GM21360 (cell line): ENCODE measurements at regions not wholly inside any gene's neighbourhood (a gene's known extent, or its start where the extent isn't known, plus 50 kb on each side); places are given as distances from the start of the nearest gene placed in this dataset.
"Not testable (repeated sequence)": the region's sequence is repeated elsewhere in the genome, so short reads cannot be mapped to it uniquely, and the experiment has no call there.

ENCODE experiments used
- ATAC-seq: cut with Tn5 transposase; IDR thresholded peaks from one replicate; pipeline ENCODE4 v1.9.1; 2021; ENCODE audit warnings: mild to moderate bottlenecking, moderate library complexity; ENCODE audit not compliant: unreplicated experiment

DNA sequence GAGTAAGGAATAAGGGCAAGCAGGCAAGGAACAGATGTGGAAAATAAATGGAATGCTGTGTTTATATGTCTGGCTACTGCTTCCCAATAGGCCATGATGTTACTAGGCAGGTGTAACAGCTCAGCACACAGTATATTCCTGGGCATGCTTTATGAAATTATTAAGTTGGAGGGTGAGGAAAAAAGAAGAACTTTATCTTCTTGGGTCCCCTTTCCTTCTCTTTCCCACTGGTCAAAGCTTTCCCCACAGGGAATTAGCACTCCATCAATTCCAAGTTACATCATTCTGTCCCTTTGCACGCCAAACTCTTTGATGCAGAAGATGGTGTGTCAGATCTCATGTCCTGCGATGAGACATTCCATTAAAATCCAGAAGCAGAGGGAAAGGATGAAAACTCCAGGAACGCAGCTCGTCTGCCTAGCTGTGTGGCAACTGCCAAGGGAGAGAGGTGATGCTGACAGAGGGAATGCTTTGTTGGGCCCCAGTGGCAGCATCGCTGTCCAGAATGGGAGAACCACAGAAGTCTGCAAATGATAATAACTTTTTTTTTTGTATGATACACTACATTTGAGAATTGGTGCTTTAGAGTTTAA, 447.3 kb upstream of the ARRDC3 start:
- ATAC-seq = no peak

DNA sequence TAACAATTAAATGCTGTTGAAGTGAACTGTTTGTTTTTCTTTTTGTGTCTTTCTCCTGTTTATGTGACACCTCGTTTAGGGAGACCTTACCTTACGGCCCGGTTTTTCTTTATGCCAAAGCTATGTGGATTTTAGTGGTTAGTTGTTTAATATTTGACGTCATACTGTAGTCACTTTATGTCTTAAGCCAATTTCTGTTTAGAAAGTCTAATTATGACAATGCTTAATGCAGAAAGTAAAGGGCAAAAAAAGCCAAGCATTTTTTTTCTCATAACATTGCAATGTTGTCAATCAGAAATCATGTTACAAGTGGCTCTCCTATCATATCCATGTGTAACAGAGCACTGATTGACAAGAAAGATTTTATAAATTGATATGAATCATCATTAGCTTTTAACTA, 442.5 kb upstream of the ARRDC3 start:
- no peak for ATAC-seq

DNA sequence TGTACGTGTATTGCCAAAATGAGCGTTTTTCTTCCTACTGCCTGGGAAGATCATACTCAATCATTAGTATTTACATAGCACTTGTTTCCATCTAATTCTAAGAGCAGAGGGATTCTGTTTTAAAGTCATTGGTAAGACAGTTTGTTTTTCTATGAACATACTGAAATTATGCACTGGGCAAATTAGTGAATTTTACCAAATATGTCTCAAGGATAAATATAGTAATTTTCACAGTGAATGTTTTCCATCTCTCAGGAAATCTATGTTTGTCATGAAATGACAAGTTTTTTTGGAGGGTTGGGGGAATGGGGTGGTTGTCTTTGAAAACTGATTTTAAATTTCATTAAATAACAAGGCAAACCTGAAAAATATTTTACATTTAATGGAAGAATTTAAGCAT, 441.3 kb upstream of the ARRDC3 start:
- no peak for ATAC-seq

DNA sequence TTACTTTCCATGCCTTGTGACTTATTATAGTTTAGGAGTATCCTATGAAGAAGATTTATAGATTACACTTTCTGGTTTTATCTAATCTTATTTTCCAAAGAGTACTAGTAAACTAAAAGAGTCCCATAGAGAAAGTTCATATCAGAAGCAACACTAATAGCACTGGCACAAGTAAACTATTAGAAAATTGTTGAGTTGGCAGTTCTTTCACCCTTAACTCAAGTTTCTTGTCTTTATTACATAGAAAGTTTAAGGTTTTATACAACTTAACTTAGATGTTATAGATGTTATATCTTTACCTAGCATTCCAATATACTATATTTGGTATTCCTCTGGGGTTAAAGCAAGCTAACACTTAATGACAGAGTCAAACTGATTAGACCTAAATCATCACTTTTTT, 437.8 kb upstream of the ARRDC3 start:
- ATAC-seq = no peak

DNA sequence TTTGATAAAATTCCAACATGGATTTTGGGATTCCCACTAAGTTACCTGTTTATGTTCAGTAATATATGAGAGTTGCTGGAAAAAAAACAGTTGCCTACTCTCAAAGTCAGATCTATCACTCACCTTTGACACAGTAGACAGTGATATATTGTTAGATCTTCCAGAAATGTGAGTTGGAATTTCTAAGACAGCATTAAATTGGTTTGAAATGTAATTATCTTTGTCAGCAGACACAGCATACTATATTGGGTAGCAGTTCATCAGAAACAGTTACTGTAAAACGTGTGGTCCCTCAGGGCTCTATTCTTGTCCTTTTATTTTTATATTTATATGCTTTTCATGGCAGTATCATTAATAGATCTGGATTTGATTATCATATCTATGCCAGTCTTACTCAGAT, 433.6 kb upstream of the ARRDC3 start:
- no peak for ATAC-seq

DNA sequence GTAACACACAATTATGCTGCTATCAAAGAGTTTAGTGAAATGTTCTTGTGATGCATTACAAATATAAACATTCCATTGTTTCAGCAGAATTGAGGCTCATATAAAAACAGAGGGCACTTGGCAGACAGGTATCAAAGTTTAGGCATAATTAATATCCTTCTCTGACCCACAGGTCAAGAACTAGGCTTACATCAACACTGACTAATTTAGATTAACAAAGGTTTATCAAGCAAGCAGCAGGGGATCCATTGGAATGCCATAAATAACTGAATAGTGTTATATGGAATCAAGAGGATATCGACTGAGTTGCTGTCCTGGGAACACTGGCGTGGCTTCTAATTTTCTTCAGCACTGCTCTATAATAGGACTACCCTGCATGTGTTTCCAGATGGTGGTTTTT, 414.5 kb upstream of the ARRDC3 start:
- ATAC-seq = no peak

DNA sequence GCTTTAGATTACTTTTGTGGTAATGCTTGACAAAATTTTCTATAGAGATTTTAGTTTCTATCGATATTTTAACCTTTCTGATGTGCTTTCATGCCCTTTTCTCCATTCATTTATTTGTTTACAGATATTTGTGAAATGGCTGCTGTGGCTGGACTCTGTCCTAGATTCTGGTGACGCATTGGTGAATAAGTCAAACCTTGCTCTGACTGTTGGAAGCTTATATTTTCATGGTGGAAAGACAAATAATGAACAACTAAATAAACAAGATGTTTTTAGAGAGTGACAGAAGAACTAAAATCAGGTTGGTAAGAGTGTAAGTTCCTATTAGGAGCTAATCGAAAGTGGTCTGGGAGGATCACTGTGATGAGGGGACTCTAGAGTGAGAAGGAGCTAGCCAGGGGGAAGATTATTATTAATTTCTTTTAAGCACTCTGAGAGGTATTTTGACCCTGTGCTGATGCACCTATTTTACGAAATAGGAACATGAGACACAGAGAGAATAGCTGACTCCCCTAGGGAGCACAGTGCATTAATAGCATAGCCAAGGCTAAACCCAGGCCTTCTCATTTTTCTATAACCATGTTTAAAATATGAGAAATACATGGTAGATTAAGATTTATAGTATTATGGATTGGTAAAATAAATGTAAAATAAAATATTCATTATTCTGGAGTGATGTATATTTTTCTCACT, 411.9 kb upstream of the ARRDC3 start:
- ATAC-seq = no peak

DNA sequence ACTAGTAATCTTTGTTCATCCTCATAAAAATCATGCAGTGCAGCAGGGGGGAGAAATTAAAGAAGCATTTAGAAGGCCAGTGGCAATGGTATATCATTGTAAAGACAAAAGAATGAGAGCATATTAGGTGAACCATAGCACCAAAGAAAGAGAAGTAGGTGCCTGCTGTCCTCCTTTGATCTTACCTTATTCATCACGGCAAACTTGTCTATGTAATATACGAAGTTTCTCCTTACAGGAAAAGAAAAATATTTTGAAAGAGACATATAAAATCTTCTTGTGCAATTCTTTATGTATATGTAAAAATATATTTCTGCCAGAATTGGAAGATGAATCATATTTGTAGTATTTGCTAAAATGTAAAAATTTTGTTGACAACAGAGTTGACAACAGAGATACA, 411.3 kb upstream of the ARRDC3 start:
- ATAC-seq = no peak

DNA sequence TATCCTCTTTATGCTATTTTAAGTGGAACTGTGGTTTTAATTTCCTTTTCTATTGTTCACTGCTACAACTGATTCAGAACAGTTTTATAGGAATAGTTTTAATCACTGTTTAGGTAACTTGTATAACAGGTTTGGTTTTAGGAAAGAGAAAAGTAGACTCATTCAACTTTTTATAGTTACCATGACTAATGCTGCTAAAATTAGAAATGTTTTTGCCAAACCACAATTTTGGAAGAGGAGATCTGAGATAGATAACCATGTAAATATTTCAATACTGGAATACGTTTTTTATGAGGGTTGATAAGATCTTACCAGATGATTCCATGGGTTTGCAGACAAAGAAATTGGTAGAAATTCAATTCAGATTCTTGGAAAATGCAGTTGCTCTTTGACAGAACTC, 404.6 kb upstream of the ARRDC3 start:
- no peak for ATAC-seq

DNA sequence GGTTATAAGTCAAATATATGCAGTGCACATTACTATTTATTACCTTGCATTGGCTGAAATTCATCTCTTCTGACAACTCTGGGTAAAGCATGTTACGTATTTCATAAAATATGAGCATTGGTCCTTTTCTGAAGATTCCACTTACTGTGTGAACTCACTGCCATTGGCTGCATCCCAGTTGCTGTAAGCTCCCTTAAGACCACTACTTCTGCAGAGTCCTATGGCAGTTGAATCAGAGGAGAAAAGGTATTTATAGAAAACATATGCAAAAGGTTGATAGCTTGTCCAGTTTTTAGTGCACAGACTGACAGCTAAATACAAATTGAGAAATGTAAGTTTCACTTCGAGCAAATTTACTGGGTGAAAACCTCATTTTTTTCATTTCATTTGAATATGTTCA, 394.6 kb upstream of the ARRDC3 start:
- no peak for ATAC-seq

DNA sequence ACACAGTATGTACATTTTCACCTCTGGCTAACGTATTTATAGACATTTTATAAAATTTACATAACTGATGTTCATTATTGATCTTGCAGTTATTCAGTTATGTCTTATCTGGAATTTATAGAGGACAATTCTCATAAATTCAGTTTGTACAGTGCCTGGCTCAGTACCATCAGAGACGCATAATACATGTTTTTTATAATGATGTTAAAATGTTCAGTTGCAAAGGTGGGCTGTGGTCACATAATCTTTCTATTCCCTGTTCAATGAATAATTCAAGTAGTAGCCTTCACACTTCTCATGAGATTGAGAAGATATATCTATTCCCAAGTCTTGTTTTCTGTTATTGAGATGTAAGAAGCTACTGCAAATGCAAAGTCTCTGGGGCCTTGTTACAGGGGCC, 393.1 kb upstream of the ARRDC3 start:
- no peak for ATAC-seq

DNA sequence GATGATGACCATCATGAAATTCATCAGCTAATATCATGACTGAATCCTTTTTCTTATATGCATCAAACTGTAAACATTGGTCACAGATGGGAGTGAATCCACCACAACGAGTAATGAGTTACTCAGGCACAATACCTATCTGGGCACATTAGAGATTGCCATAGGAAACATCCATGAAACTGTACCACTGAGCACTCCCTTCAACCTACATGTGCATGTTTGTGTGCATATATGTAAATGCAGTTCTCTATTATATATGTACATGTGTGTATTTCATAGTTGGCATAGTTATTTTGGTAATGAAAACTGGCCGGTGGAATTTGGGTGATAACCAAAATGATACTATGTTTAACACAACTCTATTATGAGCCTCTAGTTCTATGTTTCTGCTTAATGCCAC, 387.3 kb upstream of the ARRDC3 start:
- no peak for ATAC-seq

DNA sequence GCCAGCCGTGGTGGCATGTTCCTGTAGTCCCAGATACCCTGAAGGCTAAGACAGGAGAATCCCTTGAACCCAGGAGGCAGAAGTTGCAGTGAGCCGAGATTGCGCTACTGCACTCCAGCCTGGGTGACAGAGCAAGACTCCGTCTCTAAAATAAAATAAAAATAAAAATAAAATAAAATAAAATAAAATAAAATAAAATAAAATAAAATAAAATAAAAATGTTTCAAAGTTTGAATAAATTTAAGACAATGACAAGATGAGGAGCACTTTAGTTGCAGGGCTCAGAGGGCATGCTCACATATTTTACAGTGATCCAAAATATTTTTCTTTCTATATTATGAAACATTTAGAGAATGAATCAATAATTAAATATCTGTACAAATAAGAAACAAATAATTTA, 374.3 kb upstream of the ARRDC3 start:
- ATAC-seq = not testable (repeated sequence)

DNA sequence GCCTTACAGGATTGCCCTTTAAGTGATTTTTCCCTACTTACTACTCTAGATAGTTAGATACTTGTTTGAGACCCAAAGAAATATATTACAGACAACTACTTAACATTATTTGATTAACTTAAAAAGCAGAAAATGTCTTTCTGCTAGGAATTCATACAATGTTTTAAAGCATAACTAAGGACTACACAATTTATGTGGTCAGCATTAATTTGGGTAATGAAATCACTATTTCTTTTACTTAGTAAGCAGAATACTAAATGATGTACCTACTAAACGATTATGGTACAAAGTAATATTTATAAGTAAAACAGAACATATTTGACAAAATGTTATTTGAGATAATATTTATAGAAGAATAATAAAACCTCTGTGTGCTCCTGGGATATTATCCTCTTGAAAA, 371.9 kb upstream of the ARRDC3 start:
- no peak for ATAC-seq

DNA sequence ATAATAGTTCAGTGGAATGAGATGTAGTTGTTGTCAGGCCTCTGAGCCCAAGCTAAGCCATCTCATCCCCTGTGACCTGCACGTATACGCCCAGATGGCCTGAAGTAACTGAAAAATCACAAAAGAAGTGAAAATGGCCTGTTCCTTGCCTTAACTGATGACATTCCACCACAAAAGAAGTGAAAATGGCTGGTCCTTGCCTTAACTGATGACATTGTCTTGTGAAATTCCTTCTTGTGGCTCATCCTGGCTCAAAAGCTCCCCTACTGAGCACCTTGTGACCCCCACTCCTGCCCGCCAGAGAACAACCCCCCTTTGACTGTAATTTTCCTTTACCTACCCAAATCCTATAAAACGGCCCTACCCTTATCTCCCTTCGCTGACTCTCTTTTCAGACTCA, 361.4 kb upstream of the ARRDC3 start:
- ATAC-seq = not testable (repeated sequence)

DNA sequence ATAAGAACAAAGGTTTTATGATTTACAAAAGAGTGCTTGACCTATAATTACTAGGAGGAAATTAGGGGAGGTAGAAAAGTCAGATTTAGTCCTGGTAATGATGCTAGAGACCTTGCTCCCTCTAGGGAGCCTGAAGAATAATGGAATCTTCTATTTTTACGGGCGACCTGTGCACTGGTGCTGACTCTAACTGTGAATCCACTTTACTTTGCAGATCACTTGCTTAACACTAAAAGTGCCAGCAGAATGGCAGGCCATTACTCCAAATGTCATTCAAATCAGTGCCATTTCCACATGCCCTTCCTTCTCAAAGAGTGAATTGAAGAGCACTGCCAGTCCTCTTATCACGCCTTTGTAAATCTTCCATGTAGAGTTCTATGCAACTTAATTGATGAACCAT, 359.4 kb upstream of the ARRDC3 start:
- no peak for ATAC-seq

DNA sequence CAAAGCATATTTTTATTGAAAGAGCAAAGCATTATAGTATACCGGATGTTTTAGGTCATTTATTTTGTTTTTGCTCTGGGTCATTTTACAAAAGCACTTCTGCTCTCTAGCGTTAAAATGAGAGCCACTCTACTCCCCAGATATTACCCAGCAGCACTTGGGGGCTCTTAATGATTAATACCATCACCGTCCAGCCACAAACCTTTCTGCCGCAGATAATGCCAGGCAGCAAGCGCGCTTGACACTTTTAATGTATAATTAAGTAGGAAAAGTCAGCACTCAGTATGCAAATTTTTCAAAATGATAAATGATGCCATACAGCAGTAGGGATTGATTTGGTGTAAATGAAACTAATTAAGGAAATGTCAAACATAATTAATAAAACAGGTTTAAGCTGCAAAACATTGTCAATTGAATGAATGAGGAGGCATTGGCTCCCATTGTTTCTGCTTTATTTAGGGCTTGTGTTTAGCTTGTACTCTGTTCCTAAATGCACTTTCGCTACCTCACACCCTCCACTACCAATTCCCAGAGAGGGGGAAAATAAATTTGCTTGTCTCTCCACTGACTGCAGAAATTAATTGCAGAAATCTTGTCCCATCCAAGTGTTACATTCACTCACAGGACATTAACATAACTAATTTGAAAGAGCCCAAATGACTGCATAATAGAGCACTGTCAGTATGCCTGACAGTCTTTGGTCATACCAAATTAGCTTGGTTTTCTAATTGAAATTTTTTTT, 358.8 kb upstream of the ARRDC3 start:
- no peak for ATAC-seq

DNA sequence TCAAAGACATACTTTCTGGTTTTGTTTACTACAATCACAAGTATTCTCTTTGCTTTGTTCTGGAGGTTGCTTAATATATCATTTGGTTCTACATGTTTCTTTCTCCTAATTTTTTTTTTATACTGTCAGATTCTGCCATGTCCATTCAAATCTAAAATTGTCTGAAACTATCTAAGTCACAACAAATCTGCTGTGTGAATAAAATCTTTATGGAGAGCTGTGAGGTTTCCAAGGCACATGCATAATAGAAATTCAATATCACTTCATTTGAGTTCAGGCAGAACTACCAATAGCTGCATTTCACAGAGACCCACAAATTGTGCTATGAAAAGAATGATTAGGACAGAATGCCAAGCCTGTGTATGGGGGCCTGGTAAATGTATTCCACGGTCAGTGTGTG, 346.9 kb upstream of the ARRDC3 start:
- no peak for ATAC-seq

DNA sequence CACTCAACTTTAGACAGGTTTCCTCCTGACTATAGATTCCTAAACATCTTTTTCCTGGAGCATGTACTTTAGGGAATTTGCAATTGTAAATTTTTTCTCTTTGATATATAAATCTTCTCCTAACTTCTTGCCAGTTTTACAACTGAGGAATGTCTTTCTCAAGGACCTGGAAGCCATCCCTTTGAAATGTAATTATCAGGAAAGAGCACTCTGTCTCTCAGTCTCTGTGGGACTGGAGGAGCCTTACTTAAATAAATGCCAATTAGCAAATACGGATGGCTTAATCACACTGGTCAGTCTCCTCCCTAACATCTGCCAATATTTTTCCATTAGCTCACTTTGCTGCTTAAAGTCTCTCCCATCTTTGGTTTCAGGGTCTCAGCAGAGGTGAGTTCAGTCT, 344.3 kb upstream of the ARRDC3 start:
- no peak for ATAC-seq

DNA sequence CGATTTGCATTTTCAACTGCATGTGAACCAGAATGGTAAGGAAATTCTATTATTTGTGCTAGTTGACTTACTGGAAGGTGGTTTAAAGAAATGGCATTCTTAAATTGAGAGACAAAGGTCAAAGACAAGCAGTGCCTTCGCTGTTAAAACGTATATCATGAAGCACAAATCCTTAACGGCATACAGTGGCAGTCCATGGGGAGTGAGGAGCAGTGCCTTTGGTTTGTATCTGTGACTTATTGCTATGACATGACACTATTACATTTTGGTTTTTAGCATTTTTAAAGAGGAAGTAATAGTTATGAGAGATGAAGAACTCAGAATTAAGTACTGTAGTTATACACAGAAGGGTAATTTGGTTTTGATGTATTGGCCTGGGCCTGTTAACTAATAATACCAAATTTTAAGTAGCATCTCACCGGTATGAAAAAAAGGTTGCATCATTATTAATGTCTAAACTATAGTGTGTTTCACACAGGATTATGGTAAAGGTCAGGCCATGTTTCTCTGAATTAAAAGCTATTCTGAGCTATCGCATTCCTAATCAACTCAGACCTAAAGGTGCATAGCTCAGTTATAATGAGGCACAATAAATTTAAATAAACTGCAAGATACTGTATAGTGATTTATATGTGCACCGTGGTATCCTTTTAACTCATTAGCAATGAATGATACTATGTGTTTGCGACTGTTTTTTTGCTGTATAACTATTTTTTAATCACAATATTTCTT, 339.8 kb upstream of the ARRDC3 start:
- ATAC-seq = no peak

DNA sequence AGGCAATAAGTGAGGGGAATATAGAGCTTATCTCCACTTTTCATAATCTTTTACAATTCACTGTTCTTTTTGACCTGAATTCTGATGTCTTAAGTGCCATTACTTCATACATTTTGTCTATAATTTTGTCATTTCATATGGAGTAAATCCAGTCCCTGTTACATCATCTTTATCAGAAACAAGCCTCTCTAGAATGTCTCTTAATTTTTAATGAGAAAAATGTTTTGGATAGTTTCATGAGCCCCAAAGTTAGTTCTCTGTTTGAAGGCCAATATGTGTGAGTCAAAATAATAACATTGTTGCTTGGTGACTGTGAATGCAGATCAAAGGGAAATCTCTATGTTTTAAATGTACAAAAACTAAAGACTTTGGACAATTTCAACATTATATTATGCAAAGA, 329.6 kb upstream of the ARRDC3 start:
- ATAC-seq = no peak

DNA sequence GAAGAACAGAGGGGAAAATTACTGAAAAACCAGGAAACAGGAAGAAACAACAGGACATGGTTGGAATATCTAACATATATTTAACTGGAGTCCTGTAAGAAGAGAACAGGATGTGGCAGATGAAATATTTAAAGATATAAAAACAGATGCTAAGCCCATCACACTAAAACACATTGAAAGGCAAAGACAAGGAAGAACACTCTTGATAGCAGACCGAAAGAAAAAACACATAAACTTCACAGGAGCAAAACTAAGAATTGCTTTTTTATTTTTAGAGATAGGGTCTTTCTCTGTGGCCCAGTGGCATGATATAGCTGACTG, 324.4 kb upstream of the ARRDC3 start:
- no peak for ATAC-seq
